ENCODE measurements at regions not wholly inside any gene's neighbourhood (a gene's known extent, or its start where the extent isn't known, plus 50 kb on each side); places are given as distances from the start of the nearest gene placed in this dataset.
A peak's percentile ranks its signal among the peaks of the same experiment; 100 is the strongest.

DNA sequence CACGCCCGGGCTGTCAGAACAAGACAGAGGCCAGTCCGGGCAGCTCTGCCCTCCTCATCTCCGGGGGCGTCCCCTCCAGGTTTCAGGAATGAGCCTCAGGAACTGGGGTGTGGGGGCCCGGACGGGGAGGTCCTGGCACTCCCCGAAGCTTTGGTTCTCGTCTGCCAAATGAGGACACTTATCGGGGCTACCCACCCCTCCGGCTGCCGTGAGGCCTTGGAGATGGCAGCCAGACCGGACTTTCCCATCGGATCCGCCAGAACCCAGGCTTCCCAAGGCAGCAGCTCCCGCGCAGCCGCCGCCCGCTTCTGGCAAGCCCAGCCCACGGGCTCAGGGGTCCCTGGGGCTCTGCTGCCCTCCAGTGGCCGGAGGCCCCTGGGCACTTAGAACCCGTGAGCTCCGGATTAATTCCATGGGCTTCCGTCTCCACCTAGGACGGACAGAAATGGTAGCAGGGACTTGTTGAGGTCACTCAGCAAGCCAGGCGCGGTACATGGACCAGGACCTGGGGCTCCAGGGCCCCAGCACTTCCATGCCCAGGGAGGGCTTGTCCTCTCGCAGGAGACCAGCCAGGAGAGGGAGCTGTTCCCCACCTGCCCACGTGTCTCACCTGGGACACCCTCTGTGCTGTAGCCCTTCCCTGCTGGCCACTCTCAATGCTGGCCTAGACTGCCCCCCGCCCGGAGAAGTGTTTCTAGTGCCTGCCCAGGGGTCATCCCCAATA is 89.4 kb downstream of the LINGO1 start (continued):
- TF ChIP-seq, protein P1, sequence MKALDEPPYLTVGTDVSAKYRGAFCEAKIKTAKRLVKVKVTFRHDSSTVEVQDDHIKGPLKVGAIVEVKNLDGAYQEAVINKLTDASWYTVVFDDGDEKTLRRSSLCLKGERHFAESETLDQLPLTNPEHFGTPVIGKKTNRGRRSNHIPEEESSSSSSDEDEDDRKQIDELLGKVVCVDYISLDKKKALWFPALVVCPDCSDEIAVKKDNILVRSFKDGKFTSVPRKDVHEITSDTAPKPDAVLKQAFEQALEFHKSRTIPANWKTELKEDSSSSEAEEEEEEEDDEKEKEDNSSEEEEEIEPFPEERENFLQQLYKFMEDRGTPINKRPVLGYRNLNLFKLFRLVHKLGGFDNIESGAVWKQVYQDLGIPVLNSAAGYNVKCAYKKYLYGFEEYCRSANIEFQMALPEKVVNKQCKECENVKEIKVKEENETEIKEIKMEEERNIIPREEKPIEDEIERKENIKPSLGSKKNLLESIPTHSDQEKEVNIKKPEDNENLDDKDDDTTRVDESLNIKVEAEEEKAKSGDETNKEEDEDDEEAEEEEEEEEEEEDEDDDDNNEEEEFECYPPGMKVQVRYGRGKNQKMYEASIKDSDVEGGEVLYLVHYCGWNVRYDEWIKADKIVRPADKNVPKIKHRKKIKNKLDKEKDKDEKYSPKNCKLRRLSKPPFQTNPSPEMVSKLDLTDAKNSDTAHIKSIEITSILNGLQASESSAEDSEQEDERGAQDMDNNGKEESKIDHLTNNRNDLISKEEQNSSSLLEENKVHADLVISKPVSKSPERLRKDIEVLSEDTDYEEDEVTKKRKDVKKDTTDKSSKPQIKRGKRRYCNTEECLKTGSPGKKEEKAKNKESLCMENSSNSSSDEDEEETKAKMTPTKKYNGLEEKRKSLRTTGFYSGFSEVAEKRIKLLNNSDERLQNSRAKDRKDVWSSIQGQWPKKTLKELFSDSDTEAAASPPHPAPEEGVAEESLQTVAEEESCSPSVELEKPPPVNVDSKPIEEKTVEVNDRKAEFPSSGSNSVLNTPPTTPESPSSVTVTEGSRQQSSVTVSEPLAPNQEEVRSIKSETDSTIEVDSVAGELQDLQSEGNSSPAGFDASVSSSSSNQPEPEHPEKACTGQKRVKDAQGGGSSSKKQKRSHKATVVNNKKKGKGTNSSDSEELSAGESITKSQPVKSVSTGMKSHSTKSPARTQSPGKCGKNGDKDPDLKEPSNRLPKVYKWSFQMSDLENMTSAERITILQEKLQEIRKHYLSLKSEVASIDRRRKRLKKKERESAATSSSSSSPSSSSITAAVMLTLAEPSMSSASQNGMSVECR (CRISPR knock-in tag; IDR thresholded peaks at IDR 0.05): no peak
- TF ChIP-seq, protein P2, sequence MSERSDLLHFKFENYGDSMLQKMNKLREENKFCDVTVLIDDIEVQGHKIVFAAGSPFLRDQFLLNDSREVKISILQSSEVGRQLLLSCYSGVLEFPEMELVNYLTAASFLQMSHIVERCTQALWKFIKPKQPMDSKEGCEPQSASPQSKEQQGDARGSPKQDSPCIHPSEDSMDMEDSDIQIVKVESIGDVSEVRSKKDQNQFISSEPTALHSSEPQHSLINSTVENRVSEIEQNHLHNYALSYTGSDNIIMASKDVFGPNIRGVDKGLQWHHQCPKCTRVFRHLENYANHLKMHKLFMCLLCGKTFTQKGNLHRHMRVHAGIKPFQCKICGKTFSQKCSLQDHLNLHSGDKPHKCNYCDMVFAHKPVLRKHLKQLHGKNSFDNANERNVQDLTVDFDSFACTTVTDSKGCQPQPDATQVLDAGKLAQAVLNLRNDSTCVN (CRISPR knock-in tag; IDR thresholded peaks at IDR 0.05): no peak
- TF ChIP-seq, protein P3, sequence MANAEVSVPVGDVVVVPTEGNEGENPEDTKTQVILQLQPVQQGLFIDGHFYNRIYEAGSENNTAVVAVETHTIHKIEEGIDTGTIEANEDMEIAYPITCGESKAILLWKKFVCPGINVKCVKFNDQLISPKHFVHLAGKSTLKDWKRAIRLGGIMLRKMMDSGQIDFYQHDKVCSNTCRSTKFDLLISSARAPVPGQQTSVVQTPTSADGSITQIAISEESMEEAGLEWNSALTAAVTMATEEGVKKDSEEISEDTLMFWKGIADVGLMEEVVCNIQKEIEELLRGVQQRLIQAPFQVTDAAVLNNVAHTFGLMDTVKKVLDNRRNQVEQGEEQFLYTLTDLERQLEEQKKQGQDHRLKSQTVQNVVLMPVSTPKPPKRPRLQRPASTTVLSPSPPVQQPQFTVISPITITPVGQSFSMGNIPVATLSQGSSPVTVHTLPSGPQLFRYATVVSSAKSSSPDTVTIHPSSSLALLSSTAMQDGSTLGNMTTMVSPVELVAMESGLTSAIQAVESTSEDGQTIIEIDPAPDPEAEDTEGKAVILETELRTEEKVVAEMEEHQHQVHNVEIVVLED (CRISPR knock-in tag; IDR thresholded peaks at IDR 0.05): no peak
- TF ChIP-seq, protein P4, sequence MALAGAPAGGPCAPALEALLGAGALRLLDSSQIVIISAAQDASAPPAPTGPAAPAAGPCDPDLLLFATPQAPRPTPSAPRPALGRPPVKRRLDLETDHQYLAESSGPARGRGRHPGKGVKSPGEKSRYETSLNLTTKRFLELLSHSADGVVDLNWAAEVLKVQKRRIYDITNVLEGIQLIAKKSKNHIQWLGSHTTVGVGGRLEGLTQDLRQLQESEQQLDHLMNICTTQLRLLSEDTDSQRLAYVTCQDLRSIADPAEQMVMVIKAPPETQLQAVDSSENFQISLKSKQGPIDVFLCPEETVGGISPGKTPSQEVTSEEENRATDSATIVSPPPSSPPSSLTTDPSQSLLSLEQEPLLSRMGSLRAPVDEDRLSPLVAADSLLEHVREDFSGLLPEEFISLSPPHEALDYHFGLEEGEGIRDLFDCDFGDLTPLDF (CRISPR knock-in tag; IDR thresholded peaks at IDR 0.05): no peak; the same call in 1 of the 2 replicates
- TF ChIP-seq, protein P5, sequence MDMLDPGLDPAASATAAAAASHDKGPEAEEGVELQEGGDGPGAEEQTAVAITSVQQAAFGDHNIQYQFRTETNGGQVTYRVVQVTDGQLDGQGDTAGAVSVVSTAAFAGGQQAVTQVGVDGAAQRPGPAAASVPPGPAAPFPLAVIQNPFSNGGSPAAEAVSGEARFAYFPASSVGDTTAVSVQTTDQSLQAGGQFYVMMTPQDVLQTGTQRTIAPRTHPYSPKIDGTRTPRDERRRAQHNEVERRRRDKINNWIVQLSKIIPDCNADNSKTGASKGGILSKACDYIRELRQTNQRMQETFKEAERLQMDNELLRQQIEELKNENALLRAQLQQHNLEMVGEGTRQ (CRISPR knock-in tag; IDR thresholded peaks at IDR 0.05): peak; percentile 60
- TF ChIP-seq ERF (CRISPR knock-in tag; IDR thresholded peaks at IDR 0.05) (no peak), ZNF551 (CRISPR knock-in tag; IDR thresholded peaks at IDR 0.05) (no peak), ZFP36 (IDR thresholded peaks at IDR 0.05; ENCODE audit: low read depth, low read length, partially characterized antibody) (no peak), CHD4 (IDR thresholded peaks at IDR 0.05; ENCODE audit: insufficient read depth, insufficient replicate concordance, low read depth, low read length, poor library complexity, severe bottlenecking) (no peak), SMAD4 (CRISPR knock-in tag; conservative IDR thresholded peaks at IDR 0.05) (no peak), ZNF436 (CRISPR knock-in tag; IDR thresholded peaks at IDR 0.05) (no peak)
- TF ChIP-seq, protein P6, sequence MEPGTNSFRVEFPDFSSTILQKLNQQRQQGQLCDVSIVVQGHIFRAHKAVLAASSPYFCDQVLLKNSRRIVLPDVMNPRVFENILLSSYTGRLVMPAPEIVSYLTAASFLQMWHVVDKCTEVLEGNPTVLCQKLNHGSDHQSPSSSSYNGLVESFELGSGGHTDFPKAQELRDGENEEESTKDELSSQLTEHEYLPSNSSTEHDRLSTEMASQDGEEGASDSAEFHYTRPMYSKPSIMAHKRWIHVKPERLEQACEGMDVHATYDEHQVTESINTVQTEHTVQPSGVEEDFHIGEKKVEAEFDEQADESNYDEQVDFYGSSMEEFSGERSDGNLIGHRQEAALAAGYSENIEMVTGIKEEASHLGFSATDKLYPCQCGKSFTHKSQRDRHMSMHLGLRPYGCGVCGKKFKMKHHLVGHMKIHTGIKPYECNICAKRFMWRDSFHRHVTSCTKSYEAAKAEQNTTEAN (CRISPR knock-in tag; IDR thresholded peaks at IDR 0.05): no peak
- TF ChIP-seq, protein P7, sequence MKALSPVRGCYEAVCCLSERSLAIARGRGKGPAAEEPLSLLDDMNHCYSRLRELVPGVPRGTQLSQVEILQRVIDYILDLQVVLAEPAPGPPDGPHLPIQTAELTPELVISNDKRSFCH (CRISPR knock-in tag; IDR thresholded peaks at IDR 0.05): no peak
- TF ChIP-seq, protein P7 (tag; IDR thresholded peaks at IDR 0.05): peak; percentile 18; the same call in 1 of the 2 replicates
- TF ChIP-seq, protein P8, sequence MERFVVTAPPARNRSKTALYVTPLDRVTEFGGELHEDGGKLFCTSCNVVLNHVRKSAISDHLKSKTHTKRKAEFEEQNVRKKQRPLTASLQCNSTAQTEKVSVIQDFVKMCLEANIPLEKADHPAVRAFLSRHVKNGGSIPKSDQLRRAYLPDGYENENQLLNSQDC (CRISPR knock-in tag; IDR thresholded peaks at IDR 0.05): no peak

All from K562 (cell line).